GM12878 (cell line): ENCODE measurements at regions not wholly inside any gene's neighbourhood (a gene's known extent, or its start where the extent isn't known, plus 50 kb on each side); places are given as distances from the start of the nearest gene placed in this dataset.

Source experiments
- ATAC-seq: fragments of 200-7000 bp; cut with Tn5 transposase; 3 replicates; pipeline ENCODE4 v1.9.1; 2020; ENCODE audit warnings: mild to moderate bottlenecking, moderate library complexity
- BruUV-seq: library from RNA; stranded (reverse); fragments of 400-500 nt; replicated peaks from 2 replicates; lab custom pipeline; 2021; lab: Mats Ljungman, UMichigan
- CTCF ChIA-PET: fragments of 300-600 bp; sonication (Branson Sonifier 250); formaldehyde crosslinking; extraction: SDS; loops from one replicate; lab custom pipeline; 2021; ENCODE audit warnings: inconsistent platforms; lab: Yijun Ruan, JAX
- POLR2A ChIA-PET: fragments of 350-600 bp; formaldehyde crosslinking; extraction: SDS; loops from one replicate; lab custom pipeline; 2021; ENCODE audit warnings: inconsistent platforms; lab: Charles Lee
- RAD21 ChIA-PET: fragments of 300-600 bp; sonication (Branson Sonifier 250); formaldehyde crosslinking; loops from one replicate; lab custom pipeline; 2023; ENCODE audit warnings: antibody characterized with exemption; ENCODE audit not compliant: unreplicated experiment; lab: Charles Lee
- SMC1A ChIA-PET: fragments of 300-600 bp; sonication (Branson Sonifier 250); formaldehyde crosslinking; loops from one replicate; lab custom pipeline; 2023; ENCODE audit not compliant: unreplicated experiment, uncharacterized antibody; lab: Charles Lee
- DNase-seq: peaks from one replicate; pipeline ENCODE4 v3.0.0-alpha.2; 2011; ENCODE audit warnings: low read depth, low spot score
- FAIRE-seq: peaks from 3 replicates; lab custom pipeline; 2011; peaks lifted over from hg19 to GRCh38; lab: Jason Lieb, UNC
- H2AFZ ChIP-seq: 2 replicates; pipeline ENCODE4 v1.6.0; 2011; ENCODE audit warnings: low read depth, low read length, control low read depth; ENCODE audit not compliant: control insufficient read depth
- H3K27ac ChIP-seq: 2 replicates; pipeline ENCODE4 v1.5.1; 2011; ENCODE audit warnings: control low read depth; ENCODE audit not compliant: control insufficient read depth, insufficient read depth
- H3K27me3 ChIP-seq, 2 experiments: replicated peaks in 1 of 2; 2 replicates each; pipeline versions ENCODE4 v1.6.0 to v1.6.1; 2011; ENCODE audit warnings: low read length in 1 of 2; ENCODE audit not compliant: control insufficient read depth in 2 of 2, insufficient read depth in 2 of 2
- H3K36me3 ChIP-seq, 2 experiments: 2 replicates each; pipeline ENCODE4 v1.5.1; 2011; ENCODE audit warnings: low read length in 1 of 2; ENCODE audit not compliant: control insufficient read depth in 2 of 2, insufficient read depth in 2 of 2
- H3K4me1 ChIP-seq: 2 replicates; pipeline ENCODE4 v1.6.1; 2011; ENCODE audit warnings: mild to moderate bottlenecking, low read length, moderate library complexity, mixed read lengths; ENCODE audit not compliant: control insufficient read depth, insufficient read depth
- H3K4me2 ChIP-seq: 2 replicates; pipeline ENCODE4 v1.6.0; 2011; ENCODE audit warnings: control low read depth; ENCODE audit not compliant: control insufficient read depth, insufficient read depth
- H3K4me3 ChIP-seq: fragments of 200-600 bp; sonication (generic); 2 replicates; pipeline ENCODE4 v1.5.1; 2016
- H3K79me2 ChIP-seq: 2 replicates; pipeline ENCODE4 v1.6.0; 2011; ENCODE audit warnings: low read length; ENCODE audit not compliant: control insufficient read depth, insufficient read depth
- H3K9ac ChIP-seq: 2 replicates; pipeline ENCODE4 v1.8.0; 2011; ENCODE audit warnings: low read length, control low read depth, mixed read lengths; ENCODE audit not compliant: control insufficient read depth, insufficient read depth
- H3K9me3 ChIP-seq: replicated peaks from 3 replicates; pipeline ENCODE4 v1.5.1; 2011; ENCODE audit warnings: mild to moderate bottlenecking, low read length; ENCODE audit not compliant: control insufficient read depth, insufficient read depth
- H4K20me1 ChIP-seq: 2 replicates; pipeline ENCODE4 v1.6.0; 2011; ENCODE audit not compliant: control insufficient read depth, insufficient read depth
- BHLHE40 ChIP-seq, 2 experiments: fragments of 450-650 bp in 1 of 2; IDR thresholded peaks; 2 replicates each; pipeline ENCODE4 v1.6.1; 2011 to 2017; ENCODE audit warnings: low read depth in 2 of 2, borderline replicate concordance in 1 of 2, improper control_type of control experiment in 1 of 2, low read length in 1 of 2, mild to moderate bottlenecking in 1 of 2
- CEBPZ ChIP-seq: fragments of 150-350 bp; IDR thresholded peaks from 2 replicates; pipeline ENCODE4 v1.6.1; 2016; ENCODE audit warnings: low read depth, low read length
- CREM ChIP-seq: IDR thresholded peaks from 2 replicates; pipeline ENCODE4 v1.6.1; 2014; ENCODE audit warnings: antibody characterized with exemption, low read depth
- EED ChIP-seq: sonication (generic); IDR thresholded peaks from 2 replicates; pipeline ENCODE4 v1.6.1; 2016; ENCODE audit warnings: antibody characterized with exemption, low read depth
- ELK1 ChIP-seq: IDR thresholded peaks from 2 replicates; pipeline ENCODE4 v1.6.1; 2012; ENCODE audit warnings: low read depth, low read length, improper control_type of control experiment
- ESRRA ChIP-seq: IDR thresholded peaks from 2 replicates; pipeline ENCODE4 v1.6.1; 2012; ENCODE audit warnings: mild to moderate bottlenecking, low read length, improper control_type of control experiment
- KAT2A ChIP-seq: conservative IDR thresholded peaks from 2 replicates; pipeline ENCODE4 v1.6.1; 2011; ENCODE audit warnings: low read depth, low read length; ENCODE audit not compliant: control insufficient read depth
- MEF2A ChIP-seq: IDR thresholded peaks from 2 replicates; pipeline ENCODE4 v1.6.1; 2011; ENCODE audit warnings: low read depth, mild to moderate bottlenecking, low read length, moderate library complexity; ENCODE audit not compliant: insufficient read depth
- RB1 ChIP-seq: fragments of 450-650 bp; formaldehyde crosslinking; IDR thresholded peaks from 2 replicates; pipeline ENCODE4 v1.6.1; 2017; ENCODE audit warnings: mild to moderate bottlenecking, borderline replicate concordance
- RFX5 ChIP-seq: IDR thresholded peaks from 2 replicates; pipeline ENCODE4 v1.6.1; 2011; ENCODE audit warnings: low read depth, low read length, improper control_type of control experiment
- YBX1 ChIP-seq: fragments of 450-650 bp; IDR thresholded peaks from 2 replicates; pipeline ENCODE4 v1.6.1; 2016; ENCODE audit warnings: antibody characterized with exemption
- WGBS: methylation state at CpG from one replicate; pipeline ENCODE4 v1.1.6; 2016; ENCODE audit warnings: low lambda C conversion rate; ENCODE audit not compliant: insufficient replicate concordance, insufficient coverage; ENCODE audit errors: missing lambda C conversion rate; 5-methylcytosine and 5-hydroxymethylcytosine counted together
- in situ Hi-C: fragments of 300-500 bp; cut with MboI; formaldehyde crosslinking; loops from 9 replicates; pipeline ENCODE4 v1.14.3; 2018; ENCODE audit warnings: mixed read lengths
- intact Hi-C: fragments of 100-400 bp; cut with micrococcal nuclease; formaldehyde crosslinking; loops from one replicate; pipeline ENCODE4 v1.14.2; 2022; ENCODE audit not compliant: unreplicated experiment
- TF ChIP-seq, protein P1 (sequence below): IDR thresholded peaks from 2 replicates; pipeline ENCODE4 v1.6.1; 2012; ENCODE audit warnings: low read depth, low read length, improper control_type of control experiment
- TF ChIP-seq, protein P2 (sequence below): fragments of 450-650 bp; IDR thresholded peaks from 2 replicates; pipeline ENCODE4 v1.6.1; 2017; ENCODE audit warnings: borderline replicate concordance

DNA sequence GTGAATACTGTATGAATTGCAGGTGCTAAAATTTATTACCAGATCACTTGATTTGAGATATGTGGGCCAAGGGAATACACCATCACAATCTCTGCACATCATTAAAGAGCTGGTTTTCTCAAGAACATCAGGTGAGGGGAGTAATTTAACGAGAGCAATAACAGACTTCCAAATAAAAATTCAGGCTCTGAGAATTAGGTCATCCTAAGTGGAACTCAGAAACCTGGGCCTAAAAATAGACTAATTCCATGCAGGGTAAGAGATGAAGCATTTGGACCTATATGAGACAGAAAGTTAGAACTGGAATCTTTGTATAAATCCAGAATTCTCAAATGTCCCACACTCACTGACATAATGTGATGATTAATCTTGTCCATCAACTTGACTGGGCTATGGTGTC is 331.1 kb downstream of the ZNF621 start (continued):
- no peak for TF ChIP-seq CEBPZ

- no peak for TF ChIP-seq RFX5
- TF ChIP-seq YBX1, result no peak
- TF ChIP-seq, protein P1, sequence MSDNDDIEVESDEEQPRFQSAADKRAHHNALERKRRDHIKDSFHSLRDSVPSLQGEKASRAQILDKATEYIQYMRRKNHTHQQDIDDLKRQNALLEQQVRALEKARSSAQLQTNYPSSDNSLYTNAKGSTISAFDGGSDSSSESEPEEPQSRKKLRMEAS, result no peak
- no peak for TF ChIP-seq ELK1
- no peak for TF ChIP-seq EED
- TF ChIP-seq RB1, result no peak
- TF ChIP-seq BHLHE40 (IDR thresholded peaks at IDR 0.05; ENCODE audit: borderline replicate concordance in 1 of 2, low read depth in 2 of 2, low read length in 1 of 2), result no peak
- TF ChIP-seq, protein P2, sequence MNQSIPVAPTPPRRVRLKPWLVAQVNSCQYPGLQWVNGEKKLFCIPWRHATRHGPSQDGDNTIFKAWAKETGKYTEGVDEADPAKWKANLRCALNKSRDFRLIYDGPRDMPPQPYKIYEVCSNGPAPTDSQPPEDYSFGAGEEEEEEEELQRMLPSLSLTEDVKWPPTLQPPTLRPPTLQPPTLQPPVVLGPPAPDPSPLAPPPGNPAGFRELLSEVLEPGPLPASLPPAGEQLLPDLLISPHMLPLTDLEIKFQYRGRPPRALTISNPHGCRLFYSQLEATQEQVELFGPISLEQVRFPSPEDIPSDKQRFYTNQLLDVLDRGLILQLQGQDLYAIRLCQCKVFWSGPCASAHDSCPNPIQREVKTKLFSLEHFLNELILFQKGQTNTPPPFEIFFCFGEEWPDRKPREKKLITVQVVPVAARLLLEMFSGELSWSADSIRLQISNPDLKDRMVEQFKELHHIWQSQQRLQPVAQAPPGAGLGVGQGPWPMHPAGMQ, result no peak
- TF ChIP-seq ESRRA, result no peak
- no peak for TF ChIP-seq KAT2A
- no peak for TF ChIP-seq CREM
- no peak for TF ChIP-seq MEF2A
- 53% methylated on average over 7 of the region's 7 CpGs for WGBS
- Histone ChIP-seq H3K9ac (no peak overlapping the region), H3K4me1 (no peaks in the 10 kb centered on the region), H3K27ac (no peak overlapping the region), H3K4me2 (no peak overlapping the region), H3K27me3 (no peaks in the 10 kb centered on the region), H2AFZ (no peak overlapping the region), H3K9me3 (no peaks in the 10 kb centered on the region), H4K20me1 (no peaks in the 10 kb centered on the region), H3K79me2 (no peaks in the 10 kb centered on the region), H3K36me3 (no peaks in the 10 kb centered on the region), H3K4me3 (no peak overlapping the region)
- in situ Hi-C loops, result no loop called here
- CTCF ChIA-PET, result no interaction called here
- SMC1A ChIA-PET, result interaction anchor here (0.6 kb wide), 1 partner anchor 10 kb away, joined by 4 read pairs; no protein-coding TSS in a partner anchor
- POLR2A ChIA-PET, result no interaction called here
- no peak for FAIRE-seq
- no peak for ATAC-seq
- RAD21 ChIA-PET, result no interaction called here
- DNase-seq, result no peak
- no TSS peak for BruUV-seq
- intact Hi-C loops, result no loop called here
These were observed 333.8 kb downstream of the ZNF621 start for GRCh38 chr3:40858364-40859115.
